KOPT-K1 (cell line): ENCODE measurements at regions not wholly inside any gene's neighbourhood (a gene's known extent, or its start where the extent isn't known, plus 50 kb on each side); places are given as distances from the start of the nearest gene placed in this dataset.
"Not testable (repeated sequence)": the region's sequence is repeated elsewhere in the genome, so short reads cannot be mapped to it uniquely, and the experiment has no call there.

Source experiments
- H3K27ac ChIP-seq: fragments of 200-600 bp; sonication (generic); 2 replicates; pipeline ENCODE4 v1.5.1; 2016; ENCODE audit warnings: antibody characterized with exemption, mild to moderate bottlenecking, low read depth, low read length; ENCODE audit not compliant: poor library complexity, severe bottlenecking
- H3K36me3 ChIP-seq: fragments of 200-600 bp; sonication (generic); 2 replicates; pipeline ENCODE4 v1.5.1; 2017; ENCODE audit warnings: antibody characterized with exemption, mild to moderate bottlenecking, low read length, moderate library complexity; ENCODE audit not compliant: insufficient read depth
- H3K9me3 ChIP-seq: fragments of 200-600 bp; sonication (generic); 2 replicates; pipeline ENCODE4 v1.5.1; 2017; ENCODE audit warnings: antibody characterized with exemption, low read length, mild to moderate bottlenecking; ENCODE audit not compliant: insufficient read depth, poor library complexity, severe bottlenecking

DNA sequence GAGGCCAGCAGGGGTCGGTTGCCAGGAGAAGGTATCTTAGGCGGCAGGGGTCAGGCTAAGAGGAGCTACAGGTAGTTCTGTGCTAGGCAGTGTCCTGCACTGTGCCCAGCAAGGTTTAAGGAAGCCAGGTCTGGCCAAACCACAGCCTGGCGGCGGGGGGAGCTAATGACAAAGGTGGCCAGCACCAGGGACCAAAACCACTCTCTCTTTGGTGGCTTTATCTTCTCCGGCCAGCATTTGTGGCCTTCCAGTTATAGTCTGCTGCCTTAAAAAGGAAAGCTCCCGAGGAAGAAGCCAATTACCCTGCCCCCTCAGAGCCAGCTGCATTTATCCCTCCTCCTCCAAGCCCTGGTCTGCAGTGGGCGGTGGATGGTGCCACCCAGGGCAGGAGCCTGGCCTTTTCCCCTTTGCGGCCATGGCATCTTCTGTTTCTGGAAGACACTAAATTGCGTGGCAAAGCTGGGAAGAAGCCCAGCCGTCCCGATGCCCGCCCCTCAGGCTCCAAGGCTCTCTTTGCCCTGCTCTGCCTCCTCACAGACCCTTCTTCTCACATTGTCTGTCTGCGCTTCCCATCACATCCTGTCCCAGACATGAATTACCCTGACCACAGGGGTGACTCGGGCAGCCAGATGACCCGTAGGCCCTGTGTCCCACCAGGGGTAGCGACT lies 94.6 kb downstream of the EN1 start:
- H3K9me3 ChIP-seq = no peaks in the 10 kb centered on the region
- no peaks in the 10 kb centered on the region for H3K36me3 ChIP-seq
- no peak overlapping the region for H3K27ac ChIP-seq

GRCh38 chr2:118750959-118751565 lies 96.4 kb downstream of the EN1 start:
- Histone ChIP-seq H3K27ac (no peak overlapping the region), H3K9me3 (peaks cover 5% of the 10 kb centered on the region), H3K36me3 (no peaks in the 10 kb centered on the region)

DNA sequence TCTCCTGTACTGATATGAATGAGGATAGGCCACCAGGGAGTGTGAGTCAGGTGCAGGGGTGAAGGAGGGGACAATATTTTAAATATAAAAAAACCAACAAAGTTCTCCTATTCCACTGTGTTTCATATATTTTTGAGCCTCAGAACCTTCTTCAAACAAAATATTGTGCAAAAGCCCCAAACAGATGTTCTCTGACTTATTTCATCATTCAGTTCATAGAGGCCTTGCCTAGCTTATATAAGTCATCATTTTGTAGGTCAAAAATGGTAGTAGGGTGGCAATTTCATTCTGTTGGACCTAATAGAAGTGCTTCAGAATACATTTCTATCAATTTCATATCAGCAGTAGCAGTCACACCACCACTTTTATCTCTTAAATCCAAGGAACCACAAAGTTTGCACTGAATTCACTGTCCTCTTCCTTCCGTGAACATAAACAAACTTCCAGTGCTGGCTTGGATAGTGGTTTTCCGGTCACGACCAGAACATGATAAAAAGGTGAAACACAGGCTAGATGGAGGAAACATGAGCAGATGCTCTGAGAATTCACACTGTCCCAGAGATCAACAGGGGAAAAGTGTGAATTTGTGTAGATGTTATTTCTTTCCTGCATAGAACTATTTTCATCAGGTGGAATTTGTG lies 99.1 kb downstream of the EN1 start:
- Histone ChIP-seq H3K27ac (no peak overlapping the region), H3K36me3 (no peaks in the 10 kb centered on the region), H3K9me3 (peaks cover 24% of the 10 kb centered on the region)

- peaks cover 24% of the 10 kb centered on the region for H3K9me3 ChIP-seq
- H3K27ac ChIP-seq = no peak overlapping the region
- no peaks in the 10 kb centered on the region for H3K36me3 ChIP-seq
Observed at GRCh38 chr2:118747637-118748036, 99.8 kb downstream of the EN1 start.

DNA sequence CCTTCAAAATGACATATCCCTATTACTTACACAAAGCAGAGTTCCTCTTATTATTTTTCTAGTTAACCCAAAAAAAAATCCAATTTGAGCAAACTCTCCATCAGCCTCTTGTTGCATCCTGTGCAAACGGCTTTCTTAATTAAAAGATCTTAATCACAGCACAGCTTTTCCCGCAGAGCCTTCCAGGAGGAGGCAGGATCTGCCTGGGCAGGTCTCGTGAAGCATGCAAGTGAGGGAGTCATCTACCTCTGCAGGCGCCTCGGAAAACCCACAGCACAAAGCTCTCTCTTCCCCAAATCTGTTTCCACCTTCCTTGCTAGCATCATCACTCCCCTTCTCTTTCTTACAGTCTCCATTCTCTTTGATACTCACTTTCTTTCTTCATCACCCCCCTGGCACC lies 100.4 kb downstream of the EN1 start:
- no peak overlapping the region for H3K27ac ChIP-seq
- H3K36me3 ChIP-seq = no peaks in the 10 kb centered on the region
- H3K9me3 ChIP-seq = peaks cover 24% of the 10 kb centered on the region

DNA sequence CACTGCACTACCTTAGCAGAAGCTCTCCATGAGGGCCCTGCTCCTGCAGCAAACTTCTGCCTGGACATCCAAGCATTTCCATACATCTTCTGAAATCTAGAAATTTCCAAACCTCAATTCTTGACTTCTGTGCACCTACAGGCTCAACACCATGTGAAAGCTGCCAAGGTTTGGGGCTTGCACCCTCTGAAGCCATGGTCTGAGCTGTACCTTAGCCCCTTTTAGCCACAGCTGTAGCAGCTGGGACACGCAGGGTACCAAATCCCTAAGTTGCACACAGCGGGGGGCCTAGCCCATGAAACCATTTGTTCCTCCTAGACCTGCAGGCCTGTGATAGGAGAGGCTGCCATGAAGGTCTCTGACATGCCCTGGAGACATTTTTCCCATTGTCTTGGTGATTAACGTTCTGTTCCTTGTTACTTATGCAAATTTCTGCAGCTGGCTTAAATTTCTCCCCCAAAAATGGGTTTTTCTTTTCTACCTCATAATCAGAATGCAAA lies 102.7 kb downstream of the EN1 start:
- not testable (repeated sequence) for H3K27ac ChIP-seq, H3K36me3 ChIP-seq
- H3K9me3 ChIP-seq = peaks cover 24% of the 10 kb centered on the region

- no peaks in the 10 kb centered on the region for H3K9me3 ChIP-seq
- H3K27ac ChIP-seq = no peak overlapping the region
- H3K36me3 ChIP-seq = no peaks in the 10 kb centered on the region
Observed at GRCh38 chr2:118738524-118739308, 108.7 kb downstream of the EN1 start.

DNA sequence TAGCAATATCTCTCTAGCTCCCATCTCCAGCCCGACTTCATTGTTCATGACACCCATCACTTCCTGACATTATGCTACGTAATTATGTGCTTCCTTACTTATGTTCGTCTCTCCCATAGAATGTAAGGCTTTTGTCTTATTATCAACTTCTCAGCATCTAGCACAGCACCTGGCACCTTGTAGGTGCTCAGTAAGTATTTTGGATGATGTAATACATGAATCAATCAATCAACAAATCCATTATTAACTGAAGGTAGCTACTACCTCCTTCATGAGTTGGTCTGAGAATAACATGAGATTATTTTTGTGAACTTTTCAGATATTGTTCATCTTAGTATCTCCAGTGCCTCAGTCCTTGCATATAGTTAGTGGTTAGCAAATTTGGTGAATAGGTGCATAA lies 109.3 kb downstream of the EN1 start:
- H3K9me3 ChIP-seq = no peaks in the 10 kb centered on the region
- H3K27ac ChIP-seq = no peak overlapping the region
- H3K36me3 ChIP-seq = no peaks in the 10 kb centered on the region

- no peak overlapping the region for H3K27ac ChIP-seq
- H3K9me3 ChIP-seq = no peaks in the 10 kb centered on the region
- H3K36me3 ChIP-seq = no peaks in the 10 kb centered on the region
Observed at GRCh38 chr2:118737684-118738083, 109.8 kb downstream of the EN1 start.

DNA sequence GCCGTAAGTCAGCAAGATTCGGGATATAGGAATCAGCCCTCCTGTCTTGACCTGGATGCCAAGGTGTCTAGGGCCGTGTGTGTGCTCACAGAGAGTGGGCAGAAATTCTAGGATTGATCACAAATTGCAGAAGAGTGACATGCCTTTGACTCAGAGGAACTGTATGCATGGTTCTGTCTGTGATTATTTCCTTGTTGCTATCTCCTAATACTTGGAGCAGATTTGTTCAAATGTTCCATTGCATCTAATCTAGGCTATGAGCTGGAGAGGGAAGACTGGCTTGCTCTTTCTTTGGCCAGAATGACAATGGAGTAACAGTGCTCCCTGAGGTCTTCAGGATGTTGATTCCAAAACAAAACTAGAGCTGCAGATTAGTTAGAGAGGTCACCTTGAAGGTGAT lies 115.0 kb downstream of the EN1 start:
- H3K9me3 ChIP-seq = no peaks in the 10 kb centered on the region
- H3K36me3 ChIP-seq = no peaks in the 10 kb centered on the region
- H3K27ac ChIP-seq = no peak overlapping the region

GRCh38 chr2:118731413-118731812 lies 116.0 kb downstream of the EN1 start:
- Histone ChIP-seq H3K27ac (no peak overlapping the region), H3K36me3 (no peaks in the 10 kb centered on the region), H3K9me3 (no peaks in the 10 kb centered on the region)

GRCh38 chr2:118730405-118730804 lies 117.0 kb downstream of the EN1 start:
- Histone ChIP-seq H3K36me3 (no peaks in the 10 kb centered on the region), H3K9me3 (no peaks in the 10 kb centered on the region), H3K27ac (no peak overlapping the region)

GRCh38 chr2:118729760-118730159 lies 117.7 kb downstream of the EN1 start:
- Histone ChIP-seq H3K36me3 (no peaks in the 10 kb centered on the region), H3K27ac (no peak overlapping the region), H3K9me3 (no peaks in the 10 kb centered on the region)

GRCh38 chr2:118728984-118729383 lies 118.5 kb downstream of the EN1 start:
- Histone ChIP-seq H3K27ac (no peak overlapping the region), H3K36me3 (no peaks in the 10 kb centered on the region), H3K9me3 (no peaks in the 10 kb centered on the region)

DNA sequence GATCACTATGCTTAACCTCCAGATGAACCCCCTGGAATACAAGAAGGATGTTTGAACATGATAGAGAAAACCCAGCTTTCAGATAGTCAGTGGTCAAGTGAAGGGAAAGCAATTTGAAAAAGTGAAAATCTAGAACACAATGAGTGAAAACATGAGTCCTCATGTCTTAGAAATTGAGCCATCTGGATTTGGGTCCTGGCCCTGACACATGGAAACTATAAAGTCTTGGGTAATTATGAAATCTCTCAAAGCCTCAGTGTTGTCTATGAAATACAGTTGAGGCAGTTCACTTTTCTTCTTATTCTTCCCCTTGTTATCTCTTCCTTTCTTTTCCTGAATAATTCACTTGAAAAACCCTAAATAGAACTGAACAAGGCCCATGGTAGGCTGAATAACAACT lies 120.6 kb downstream of the EN1 start:
- no peaks in the 10 kb centered on the region for H3K36me3 ChIP-seq
- H3K27ac ChIP-seq = no peak overlapping the region
- no peaks in the 10 kb centered on the region for H3K9me3 ChIP-seq
